ENCODE measurements at regions not wholly inside any gene's neighbourhood (a gene's known extent, or its start where the extent isn't known, plus 50 kb on each side); places are given as distances from the start of the nearest gene placed in this dataset.

DNA sequence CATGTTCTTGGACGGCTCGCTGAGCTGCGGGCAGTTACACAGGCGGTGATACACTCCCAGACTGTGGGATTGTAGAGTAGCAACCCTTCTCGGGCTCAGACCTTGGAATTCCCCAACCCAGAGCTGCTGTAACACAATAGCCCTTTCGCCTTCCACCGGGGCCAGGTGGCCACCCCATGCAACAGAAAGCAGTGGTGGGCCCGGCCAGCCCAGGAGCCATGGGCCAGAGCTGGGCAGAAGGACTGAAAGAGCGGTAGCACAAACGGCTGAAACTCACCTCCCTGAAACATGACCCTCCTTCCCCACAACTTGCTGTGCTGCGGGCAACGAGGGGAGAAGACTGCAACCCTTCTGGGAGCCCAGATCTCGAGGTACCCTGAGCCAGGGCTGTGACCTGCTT, 429.0 kb downstream of the SLITRK1 start:
- 100% methylated on average over 8 of the region's 13 CpGs for WGBS (ENCODE audit: insufficient coverage)
- no peaks in the 10 kb centered on the region for H3K79me2 ChIP-seq (ENCODE audit: insufficient read depth, low read length)
- peaks cover 20 to 24% of the 10 kb centered on the region in 2 donors for H3K9me3 ChIP-seq (replicated peaks in 1 of 2; ENCODE audit: control insufficient read depth in 1 of 2, insufficient read depth in 1 of 2, low read length in 2 of 2)
- H3K4me3 ChIP-seq (replicated peaks in 1 of 3; ENCODE audit: low read depth in 2 of 3, low read length in 3 of 3), result no peak overlapping the region
- H3K27ac Mint-ChIP-seq, result no peak overlapping the region
- no peaks in the 10 kb centered on the region for H3K27me3 ChIP-seq (ENCODE audit: control insufficient read depth in 2 of 2, insufficient read depth in 2 of 2, low read length in 2 of 2)
- H4K20me1 ChIP-seq (ENCODE audit: insufficient read depth, low read length), result no peaks in the 10 kb centered on the region
- no peak overlapping the region for H3K9ac ChIP-seq (ENCODE audit: insufficient read depth, low read length, poor library complexity, severe bottlenecking)
- H3K27me3 Mint-ChIP-seq (ENCODE audit: low read depth in 3 of 3), result no peaks in the 10 kb centered on the region
- H3K27ac ChIP-seq (ENCODE audit: low read depth in 1 of 2, low read length in 2 of 2), result no peak overlapping the region
- no peaks in the 10 kb centered on the region for H3K4me1 Mint-ChIP-seq
- no peaks in the 10 kb centered on the region for H3K36me3 Mint-ChIP-seq
- H3K4me3 Mint-ChIP-seq, result no peak overlapping the region
- no peak overlapping the region for H3K4me2 ChIP-seq (replicated peaks; ENCODE audit: extremely low read depth, low read length, poor library complexity, severe bottlenecking)
- H2AFZ ChIP-seq (ENCODE audit: insufficient read depth, low read depth, low read length, poor library complexity, severe bottlenecking), result no peak overlapping the region
- peaks cover 4 to 18% (median 11%) of the 10 kb centered on the region in 7 donors for H3K9me3 Mint-ChIP-seq
- no peaks in the 10 kb centered on the region for H3K36me3 ChIP-seq (replicated peaks in 1 of 2; ENCODE audit: control insufficient read depth in 1 of 2, insufficient read depth in 2 of 2, low read length in 2 of 2)
- DNase-seq, result no peak
- TF ChIP-seq CTCF (IDR thresholded peaks at IDR 0.05), result no peak
- H3K4me1 ChIP-seq (ENCODE audit: control insufficient read depth in 1 of 2, insufficient read depth in 2 of 2, low read length in 2 of 2), result no peaks in the 10 kb centered on the region
- intact Hi-C loops (cut with micrococcal nuclease), result no loop called here

GRCh38 chr13:83452292-83452950, 429.9 kb downstream of the SLITRK1 start:
- intact Hi-C loops (cut with micrococcal nuclease), result no loop called here
- Histone ChIP-seq H3K79me2 (ENCODE audit: insufficient read depth, low read length) (no peaks in the 10 kb centered on the region), H3K4me1 (ENCODE audit: control insufficient read depth in 1 of 2, insufficient read depth in 2 of 2, low read length in 2 of 2) (no peaks in the 10 kb centered on the region), H3K36me3 (replicated peaks in 1 of 2; ENCODE audit: control insufficient read depth in 1 of 2, insufficient read depth in 2 of 2, low read length in 2 of 2) (no peaks in the 10 kb centered on the region), H3K9ac (ENCODE audit: insufficient read depth, low read length, poor library complexity, severe bottlenecking) (no peak overlapping the region), H3K9me3 (replicated peaks in 1 of 2; ENCODE audit: control insufficient read depth in 1 of 2, insufficient read depth in 1 of 2, low read length in 2 of 2) (peaks cover 20 to 23% of the 10 kb centered on the region in 2 donors), H4K20me1 (ENCODE audit: insufficient read depth, low read length) (no peaks in the 10 kb centered on the region), H3K4me3 (replicated peaks in 1 of 3; ENCODE audit: low read depth in 2 of 3, low read length in 3 of 3) (no peak overlapping the region), H3K27ac (ENCODE audit: low read depth in 1 of 2, low read length in 2 of 2) (no peak overlapping the region), H3K4me2 (replicated peaks; ENCODE audit: extremely low read depth, low read length, poor library complexity, severe bottlenecking) (no peak overlapping the region), H3K27me3 (ENCODE audit: control insufficient read depth in 2 of 2, insufficient read depth in 2 of 2, low read length in 2 of 2) (no peaks in the 10 kb centered on the region), H2AFZ (ENCODE audit: insufficient read depth, low read depth, low read length, poor library complexity, severe bottlenecking) (no peak overlapping the region)
- Mint-ChIP-seq H3K27ac (no peak overlapping the region), H3K27me3 (ENCODE audit: low read depth in 3 of 3) (no peaks in the 10 kb centered on the region), H3K36me3 (no peaks in the 10 kb centered on the region), H3K4me1 (no peaks in the 10 kb centered on the region), H3K9me3 (peaks cover 4 to 18% (median 11%) of the 10 kb centered on the region in 7 donors), H3K4me3 (no peak overlapping the region)
- no peak for DNase-seq
- no peak for TF ChIP-seq CTCF (IDR thresholded peaks at IDR 0.05)
- WGBS (ENCODE audit: insufficient coverage), result 95% methylated on average over 24 of the region's 26 CpGs

All from CD14-positive monocyte (primary cell).